H9 (cell line): ENCODE measurements at regions not wholly inside any gene's neighbourhood (a gene's known extent, or its start where the extent isn't known, plus 50 kb on each side); places are given as distances from the start of the nearest gene placed in this dataset.

Source experiments
- DNase-seq: peaks from one replicate; pipeline ENCODE4 v3.0.0-alpha.2; 2017
- H2AFZ ChIP-seq: one replicate; pipeline ENCODE4 v1.6.1; 2013; ENCODE audit warnings: mild to moderate bottlenecking, low read length, control low read depth, moderate library complexity
- H2AK5ac ChIP-seq: 2 replicates; pipeline ENCODE4 v1.6.1; 2013; ENCODE audit warnings: low read length, control low read depth, mixed read lengths; ENCODE audit not compliant: insufficient read length
- H2BK120ac ChIP-seq: one replicate; pipeline ENCODE4 v1.6.1; 2013; ENCODE audit warnings: low read depth, mild to moderate bottlenecking, low read length, control low read depth, inconsistent platforms; ENCODE audit not compliant: poor library complexity, severe bottlenecking
- H2BK12ac ChIP-seq: 2 replicates; pipeline ENCODE4 v1.6.1; 2013; ENCODE audit warnings: low read length, control low read depth, mixed read lengths, low read depth; ENCODE audit not compliant: insufficient read length
- H2BK15ac ChIP-seq: 2 replicates; pipeline ENCODE4 v1.6.1; 2013; ENCODE audit warnings: low read depth, low read length, control low read depth
- H2BK20ac ChIP-seq: one replicate; pipeline ENCODE4 v1.6.1; 2013; ENCODE audit warnings: low read depth, mild to moderate bottlenecking, low read length, control low read depth, inconsistent platforms; ENCODE audit not compliant: poor library complexity, severe bottlenecking
- H2BK5ac ChIP-seq: 2 replicates; pipeline ENCODE4 v1.6.1; 2013; ENCODE audit warnings: low read length, control low read depth, mixed read lengths; ENCODE audit not compliant: insufficient read length
- H3K14ac ChIP-seq: 2 replicates; pipeline ENCODE4 v1.6.1; 2013; ENCODE audit warnings: low read length, control low read depth; ENCODE audit not compliant: insufficient read depth
- H3K18ac ChIP-seq: 2 replicates; pipeline ENCODE4 v1.6.1; 2013; ENCODE audit warnings: low read depth, mild to moderate bottlenecking, mixed read lengths, low read length, control low read depth; ENCODE audit not compliant: insufficient read length
- H3K23ac ChIP-seq: 2 replicates; pipeline ENCODE4 v1.6.1; 2013; ENCODE audit warnings: low read length, control low read depth, mixed read lengths, low read depth; ENCODE audit not compliant: insufficient read length
- H3K23me2 ChIP-seq: 2 replicates; pipeline ENCODE4 v1.6.1; 2013; ENCODE audit warnings: low read depth, mild to moderate bottlenecking, mixed read lengths, low read length, control low read depth; ENCODE audit not compliant: insufficient read length, poor library complexity, severe bottlenecking
- H3K27ac ChIP-seq: 2 replicates; pipeline ENCODE4 v1.5.1; 2013; ENCODE audit warnings: low read length, control low read depth, mixed read lengths, low read depth; ENCODE audit not compliant: insufficient read length
- H3K27me3 ChIP-seq: 2 replicates; pipeline ENCODE4 v1.6.1; 2013; ENCODE audit warnings: low read length, control low read depth, inconsistent platforms; ENCODE audit not compliant: insufficient read depth
- H3K4ac ChIP-seq: 2 replicates; pipeline ENCODE4 v1.6.1; 2013; ENCODE audit warnings: low read depth, mild to moderate bottlenecking, control low read depth, inconsistent platforms, low read length, moderate library complexity
- H3K4me1 ChIP-seq: 2 replicates; pipeline ENCODE4 v1.6.1; 2013; ENCODE audit warnings: low read length, control low read depth, inconsistent platforms; ENCODE audit not compliant: insufficient read depth
- H3K4me2 ChIP-seq: 2 replicates; pipeline ENCODE4 v1.6.1; 2013; ENCODE audit warnings: low read length, control low read depth, mixed read lengths; ENCODE audit not compliant: insufficient read length, insufficient read depth
- H3K56ac ChIP-seq: 2 replicates; pipeline ENCODE4 v1.6.1; 2013; ENCODE audit warnings: low read depth, mild to moderate bottlenecking, mixed read lengths, low read length, control low read depth; ENCODE audit not compliant: insufficient read length
- H3K79me1 ChIP-seq: 2 replicates; pipeline ENCODE4 v1.6.1; 2013; ENCODE audit warnings: low read depth, mild to moderate bottlenecking, moderate library complexity, low read length, control low read depth, inconsistent platforms; ENCODE audit not compliant: insufficient read depth, poor library complexity, severe bottlenecking
- H3K79me2 ChIP-seq: 2 replicates; pipeline ENCODE4 v1.6.1; 2013; ENCODE audit warnings: low read length, control low read depth, inconsistent platforms; ENCODE audit not compliant: insufficient read depth
- H3K9ac ChIP-seq: 2 replicates; pipeline ENCODE4 v1.6.1; 2013; ENCODE audit warnings: low read length, control low read depth, mixed read lengths; ENCODE audit not compliant: insufficient read length; ENCODE audit errors: extremely low read depth
- H3K9me3 ChIP-seq: one replicate; pipeline ENCODE4 v1.6.1; 2013; ENCODE audit warnings: low read depth, low read length, inconsistent platforms; ENCODE audit not compliant: control insufficient read depth
- H3T11ph ChIP-seq: one replicate; pipeline ENCODE4 v1.6.1; 2013; ENCODE audit warnings: mild to moderate bottlenecking, low read length, control low read depth, inconsistent platforms
- H4K20me1 ChIP-seq: one replicate; pipeline ENCODE4 v1.6.1; 2013; ENCODE audit not compliant: control insufficient read depth, insufficient read length, insufficient read depth
- H4K5ac ChIP-seq: 2 replicates; pipeline ENCODE4 v1.6.1; 2013; ENCODE audit warnings: low read depth, mild to moderate bottlenecking, mixed read lengths, low read length, control low read depth; ENCODE audit not compliant: insufficient read length
- H4K8ac ChIP-seq: replicated peaks from 2 replicates; pipeline ENCODE4 v1.6.1; 2013; ENCODE audit warnings: low read length, control low read depth, mixed read lengths, low read depth; ENCODE audit not compliant: insufficient read length
- H4K91ac ChIP-seq: 2 replicates; pipeline ENCODE4 v1.6.1; 2013; ENCODE audit warnings: low read depth, mild to moderate bottlenecking, moderate library complexity, mixed read lengths, low read length, control low read depth; ENCODE audit not compliant: insufficient read length
- H3K27ac Mint-ChIP-seq, 3 experiments: 2 replicates in 2 of 3; 3 replicates in 1 of 3; pipeline ENCODE4 v1.8.0; 2020 to 2021; ENCODE audit warnings: mixed read lengths in 3 of 3, mild to moderate bottlenecking in 1 of 3, moderate library complexity in 1 of 3
- H3K27me3 Mint-ChIP-seq: 2 replicates; pipeline ENCODE4 v1.8.0; 2021; ENCODE audit warnings: low read depth, mild to moderate bottlenecking, moderate library complexity, mixed read lengths
- H3K36me3 Mint-ChIP-seq, 3 experiments: 2 replicates in 2 of 3; 3 replicates in 1 of 3; pipeline ENCODE4 v1.8.0; 2020 to 2021; ENCODE audit warnings: low read depth in 3 of 3, mixed read lengths in 3 of 3; ENCODE audit not compliant: insufficient read depth in 1 of 3
- H3K4me1 Mint-ChIP-seq, 2 experiments: 2 replicates each; pipeline ENCODE4 v1.8.0; 2020; ENCODE audit warnings: mixed read lengths in 2 of 2
- H3K4me3 Mint-ChIP-seq, 2 experiments: 2 replicates in 1 of 2; 3 replicates in 1 of 2; pipeline ENCODE4 v1.8.0; 2020 to 2021; ENCODE audit warnings: mild to moderate bottlenecking in 2 of 2, mixed read lengths in 2 of 2, moderate library complexity in 1 of 2
- H3K9me3 Mint-ChIP-seq, 2 experiments: 2 replicates in 1 of 2; 3 replicates in 1 of 2; pipeline ENCODE4 v1.8.0; 2020; ENCODE audit warnings: mild to moderate bottlenecking in 2 of 2, mixed read lengths in 2 of 2, moderate library complexity in 1 of 2
- WGBS: extraction: QIAGEN DNeasy Blood & Tissue Kit; methylation state at CpG from one replicate; pipeline ENCODE4 v1.1.7; 2013; ENCODE audit warnings: missing lambda C conversion rate, low lambda C conversion rate, mixed read lengths; ENCODE audit not compliant: insufficient read length; ENCODE audit errors: extremely low coverage; 5-methylcytosine and 5-hydroxymethylcytosine counted together
- TF ChIP-seq, protein P1 (sequence below): fragments of 200-600 bp; sonication (generic); conservative IDR thresholded peaks from 3 replicates; pipeline ENCODE4 v1.8.0; 2021; ENCODE audit warnings: antibody characterized with exemption, mild to moderate bottlenecking

DNA sequence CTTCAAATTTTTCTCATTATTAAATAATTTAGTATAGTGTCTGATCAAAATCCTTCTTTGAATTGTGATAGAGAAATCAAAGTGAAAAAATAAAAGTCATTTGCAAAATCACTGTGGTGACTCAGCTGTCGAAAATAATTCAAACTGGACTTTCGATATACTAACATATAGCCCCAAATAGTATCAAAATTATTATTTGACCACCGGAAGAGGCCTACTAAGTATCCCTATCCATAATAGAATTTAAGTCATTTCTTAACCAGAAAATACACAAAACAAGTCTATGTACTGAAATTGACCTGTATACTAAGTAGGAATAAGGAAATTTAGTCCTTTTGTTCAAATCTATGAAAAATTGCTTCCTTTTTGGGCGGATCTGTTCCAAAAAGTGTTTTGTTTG lies 180.7 kb downstream of the MRPL39 start:
- Histone ChIP-seq H3T11ph (no peak overlapping the region), H2BK20ac (no peak overlapping the region), H3K27ac (no peak overlapping the region), H3K79me2 (no peaks in the 10 kb centered on the region), H3K56ac (no peak overlapping the region), H2BK120ac (no peak overlapping the region), H3K27me3 (no peaks in the 10 kb centered on the region), H3K14ac (no peak overlapping the region), H3K23ac (no peak overlapping the region), H3K23me2 (no peaks in the 10 kb centered on the region), H3K79me1 (no peaks in the 10 kb centered on the region), H4K8ac (no peak overlapping the region), H3K4me1 (no peaks in the 10 kb centered on the region), H2AFZ (no peak overlapping the region), H2BK5ac (no peak overlapping the region), H4K91ac (no peak overlapping the region), H2AK5ac (no peak overlapping the region), H3K4me2 (no peak overlapping the region), H3K18ac (no peak overlapping the region), H3K4ac (no peak overlapping the region), H3K9ac (no peak overlapping the region), H2BK15ac (no peak overlapping the region), H4K20me1 (no peaks in the 10 kb centered on the region), H2BK12ac (no peak overlapping the region), H4K5ac (no peak overlapping the region), H3K9me3 (no peaks in the 10 kb centered on the region)
- Mint-ChIP-seq H3K27me3 (peaks cover 8% of the 10 kb centered on the region), H3K4me1 (no peaks in the 10 kb centered on the region; a peak in 1 of 4 replicates), H3K27ac (no peak overlapping the region), H3K36me3 (no peaks in the 10 kb centered on the region), H3K4me3 (no peak overlapping the region), H3K9me3 (no peaks in the 10 kb centered on the region; a peak in 1 of 5 replicates)
- TF ChIP-seq, protein P1, sequence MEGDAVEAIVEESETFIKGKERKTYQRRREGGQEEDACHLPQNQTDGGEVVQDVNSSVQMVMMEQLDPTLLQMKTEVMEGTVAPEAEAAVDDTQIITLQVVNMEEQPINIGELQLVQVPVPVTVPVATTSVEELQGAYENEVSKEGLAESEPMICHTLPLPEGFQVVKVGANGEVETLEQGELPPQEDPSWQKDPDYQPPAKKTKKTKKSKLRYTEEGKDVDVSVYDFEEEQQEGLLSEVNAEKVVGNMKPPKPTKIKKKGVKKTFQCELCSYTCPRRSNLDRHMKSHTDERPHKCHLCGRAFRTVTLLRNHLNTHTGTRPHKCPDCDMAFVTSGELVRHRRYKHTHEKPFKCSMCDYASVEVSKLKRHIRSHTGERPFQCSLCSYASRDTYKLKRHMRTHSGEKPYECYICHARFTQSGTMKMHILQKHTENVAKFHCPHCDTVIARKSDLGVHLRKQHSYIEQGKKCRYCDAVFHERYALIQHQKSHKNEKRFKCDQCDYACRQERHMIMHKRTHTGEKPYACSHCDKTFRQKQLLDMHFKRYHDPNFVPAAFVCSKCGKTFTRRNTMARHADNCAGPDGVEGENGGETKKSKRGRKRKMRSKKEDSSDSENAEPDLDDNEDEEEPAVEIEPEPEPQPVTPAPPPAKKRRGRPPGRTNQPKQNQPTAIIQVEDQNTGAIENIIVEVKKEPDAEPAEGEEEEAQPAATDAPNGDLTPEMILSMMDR, result no peak
- no CpG with 5 or more reads among the region's 4 CpGs for WGBS
- DNase-seq, result no peak
